ENCODE measurements at regions not wholly inside any gene's neighbourhood (a gene's known extent, or its start where the extent isn't known, plus 50 kb on each side); places are given as distances from the start of the nearest gene placed in this dataset.

DNA sequence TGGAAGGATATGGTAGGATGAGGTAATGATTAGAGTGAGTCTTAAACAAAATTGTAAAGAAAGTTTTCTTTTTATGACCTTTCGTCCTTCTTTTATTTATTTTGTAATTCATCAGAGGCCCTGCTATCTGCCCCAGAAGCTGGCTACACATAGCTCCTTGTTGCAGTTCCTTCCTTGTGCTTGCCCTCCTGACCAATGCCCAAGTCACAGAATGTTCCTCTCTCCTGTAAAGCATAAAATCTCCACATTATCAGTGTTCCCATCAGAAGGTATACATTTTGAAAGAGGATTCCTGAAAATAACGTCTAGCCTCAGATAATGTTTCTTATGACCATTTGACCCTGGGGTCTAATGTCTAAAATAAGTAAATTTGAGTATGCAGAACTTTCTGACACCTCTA lies 78.3 kb downstream of the RND3 start:
- WGBS, 2 experiments (ENCODE audit: low coverage in 1 of 2, low lambda C conversion rate in 2 of 2, missing lambda C conversion rate in 2 of 2) = 81 to 94% methylated on average over 2 of the region's 2 CpGs
- no peaks in the 10 kb centered on the region for H3K79me2 ChIP-seq (ENCODE audit: insufficient read depth)
- H3K27me3 ChIP-seq (replicated peaks; ENCODE audit: insufficient read depth) = no peaks in the 10 kb centered on the region
- no peaks in the 10 kb centered on the region for H3F3A ChIP-seq (ENCODE audit: insufficient read depth)
- H4K20me1 ChIP-seq (ENCODE audit: insufficient read depth) = no peaks in the 10 kb centered on the region
- H3K4me3 ChIP-seq = no peak overlapping the region
- no peak overlapping the region for H3K4me2 ChIP-seq (ENCODE audit: unreplicated experiment)
- H3K27ac ChIP-seq = no peak overlapping the region
- TF ChIP-seq EZH2 (IDR thresholded peaks at IDR 0.05; ENCODE audit: insufficient read depth, poor library complexity, severe bottlenecking) (no peak), EZH2phosphoT487 (IDR thresholded peaks at IDR 0.05; ENCODE audit: insufficient read depth, low read depth) (no peak)
- H3K9me3 ChIP-seq (ENCODE audit: low read depth) = no peaks in the 10 kb centered on the region
- DNase-seq = no peak
- H3K4me1 ChIP-seq (ENCODE audit: insufficient read depth) = peaks cover 13% of the 10 kb centered on the region
- no peaks in the 10 kb centered on the region for H3K9me2 ChIP-seq (ENCODE audit: insufficient read depth)
- in situ Hi-C loops (cut with MboI) = no loop called here
- H2AFZ ChIP-seq = no peak overlapping the region
- no peak overlapping the region for H3K9ac ChIP-seq
- no peaks in the 10 kb centered on the region for H3K36me3 ChIP-seq (ENCODE audit: low read depth)

GRCh38 chr2:150404147-150404546 lies 83.3 kb downstream of the RND3 start:
- in situ Hi-C loops (cut with MboI) = no loop called here
- H3K4me1 ChIP-seq (ENCODE audit: insufficient read depth) = peaks cover 7% of the 10 kb centered on the region; the same call in 1 of the 2 replicates
- no peaks in the 10 kb centered on the region for H4K20me1 ChIP-seq (ENCODE audit: insufficient read depth)
- H3K4me3 ChIP-seq = peak overlapping the region; percentile 63
- no peaks in the 10 kb centered on the region for H3K9me3 ChIP-seq (ENCODE audit: low read depth)
- H3K79me2 ChIP-seq (ENCODE audit: insufficient read depth) = no peaks in the 10 kb centered on the region
- TF ChIP-seq EZH2 (IDR thresholded peaks at IDR 0.05; ENCODE audit: insufficient read depth, poor library complexity, severe bottlenecking) (no peak), EZH2phosphoT487 (IDR thresholded peaks at IDR 0.05; ENCODE audit: insufficient read depth, low read depth) (no peak)
- peak overlapping the region; percentile 91 for H2AFZ ChIP-seq
- no peaks in the 10 kb centered on the region for H3K9me2 ChIP-seq (ENCODE audit: insufficient read depth)
- WGBS, 2 experiments (ENCODE audit: low coverage in 1 of 2, low lambda C conversion rate in 2 of 2, missing lambda C conversion rate in 2 of 2) = 67 to 73% methylated on average over 3 of the region's 3 CpGs
- DNase-seq = no peak
- H3K27ac ChIP-seq = no peak overlapping the region
- no peaks in the 10 kb centered on the region for H3K36me3 ChIP-seq (ENCODE audit: low read depth)
- H3K4me2 ChIP-seq (ENCODE audit: unreplicated experiment) = peak overlapping the region; percentile 90
- H3K9ac ChIP-seq = no peak overlapping the region
- no peaks in the 10 kb centered on the region for H3F3A ChIP-seq (ENCODE audit: insufficient read depth)
- no peaks in the 10 kb centered on the region for H3K27me3 ChIP-seq (replicated peaks; ENCODE audit: insufficient read depth)

DNA sequence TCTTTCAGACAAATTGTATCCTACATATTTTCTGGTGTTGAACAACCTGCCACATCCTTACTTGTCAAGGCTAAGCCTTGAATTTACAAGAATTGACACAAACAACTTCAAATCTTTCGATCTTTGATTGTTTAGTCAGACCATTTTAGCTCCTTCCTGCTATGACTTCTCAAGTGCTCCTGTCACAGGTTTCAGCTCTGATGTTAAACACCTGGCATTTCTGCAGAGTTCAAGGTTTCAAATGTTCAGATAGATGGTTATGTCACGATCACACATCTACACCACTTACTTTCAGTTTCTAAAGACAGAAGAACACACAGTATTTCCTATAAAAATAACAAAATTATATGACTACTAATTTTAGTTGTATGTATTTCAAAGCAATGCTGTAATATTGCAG lies 84.0 kb downstream of the RND3 start:
- H4K20me1 ChIP-seq (ENCODE audit: insufficient read depth) = no peaks in the 10 kb centered on the region
- 29 to 40% methylated on average over 2 of the region's 2 CpGs for WGBS, 2 experiments (ENCODE audit: low coverage in 1 of 2, low lambda C conversion rate in 2 of 2, missing lambda C conversion rate in 2 of 2)
- H3K36me3 ChIP-seq (ENCODE audit: low read depth) = no peaks in the 10 kb centered on the region
- in situ Hi-C loops (cut with MboI) = no loop called here
- H3F3A ChIP-seq (ENCODE audit: insufficient read depth) = no peaks in the 10 kb centered on the region
- H3K4me2 ChIP-seq (ENCODE audit: unreplicated experiment) = peak overlapping the region; percentile 90
- no peaks in the 10 kb centered on the region for H3K9me3 ChIP-seq (ENCODE audit: low read depth)
- no peaks in the 10 kb centered on the region; the same call in 1 of the 2 replicates for H3K9me2 ChIP-seq (ENCODE audit: insufficient read depth)
- peak overlapping the region; percentile 63 for H3K4me3 ChIP-seq
- no peaks in the 10 kb centered on the region for H3K79me2 ChIP-seq (ENCODE audit: insufficient read depth)
- H3K27ac ChIP-seq = no peak overlapping the region
- no peaks in the 10 kb centered on the region for H3K27me3 ChIP-seq (replicated peaks; ENCODE audit: insufficient read depth)
- DNase-seq = no peak
- TF ChIP-seq EZH2phosphoT487 (IDR thresholded peaks at IDR 0.05; ENCODE audit: insufficient read depth, low read depth) (no peak), EZH2 (IDR thresholded peaks at IDR 0.05; ENCODE audit: insufficient read depth, poor library complexity, severe bottlenecking) (no peak)
- H2AFZ ChIP-seq = peak overlapping the region; percentile 91
- peak overlapping the region; percentile 41 for H3K9ac ChIP-seq
- H3K4me1 ChIP-seq (ENCODE audit: insufficient read depth) = peaks cover 7% of the 10 kb centered on the region; the same call in 1 of the 2 replicates

- in situ Hi-C loops (cut with MboI) = no loop called here
- Histone ChIP-seq H3K9ac (no peak overlapping the region), H4K20me1 (ENCODE audit: insufficient read depth) (no peaks in the 10 kb centered on the region), H3F3A (ENCODE audit: insufficient read depth) (no peaks in the 10 kb centered on the region), H3K27me3 (replicated peaks; ENCODE audit: insufficient read depth) (no peaks in the 10 kb centered on the region), H3K79me2 (ENCODE audit: insufficient read depth) (no peaks in the 10 kb centered on the region), H3K27ac (no peak overlapping the region), H3K36me3 (ENCODE audit: low read depth) (no peaks in the 10 kb centered on the region), H3K9me3 (ENCODE audit: low read depth) (no peaks in the 10 kb centered on the region), H2AFZ (peak overlapping the region; percentile 91), H3K4me1 (ENCODE audit: insufficient read depth) (peaks cover 7% of the 10 kb centered on the region; the same call in 1 of the 2 replicates), H3K4me3 (no peak overlapping the region), H3K4me2 (ENCODE audit: unreplicated experiment) (peak overlapping the region; percentile 90), H3K9me2 (ENCODE audit: insufficient read depth) (no peaks in the 10 kb centered on the region; the same call in 1 of the 2 replicates)
- DNase-seq = no peak
- WGBS, 2 experiments (ENCODE audit: low coverage in 1 of 2, low lambda C conversion rate in 2 of 2, missing lambda C conversion rate in 2 of 2) = 58 to 69% methylated on average over 3 of the region's 3 CpGs
- TF ChIP-seq EZH2 (IDR thresholded peaks at IDR 0.05; ENCODE audit: insufficient read depth, poor library complexity, severe bottlenecking) (no peak), EZH2phosphoT487 (IDR thresholded peaks at IDR 0.05; ENCODE audit: insufficient read depth, low read depth) (no peak)
Measured at GRCh38 chr2:150402953-150403352, 84.5 kb downstream of the RND3 start.

DNA sequence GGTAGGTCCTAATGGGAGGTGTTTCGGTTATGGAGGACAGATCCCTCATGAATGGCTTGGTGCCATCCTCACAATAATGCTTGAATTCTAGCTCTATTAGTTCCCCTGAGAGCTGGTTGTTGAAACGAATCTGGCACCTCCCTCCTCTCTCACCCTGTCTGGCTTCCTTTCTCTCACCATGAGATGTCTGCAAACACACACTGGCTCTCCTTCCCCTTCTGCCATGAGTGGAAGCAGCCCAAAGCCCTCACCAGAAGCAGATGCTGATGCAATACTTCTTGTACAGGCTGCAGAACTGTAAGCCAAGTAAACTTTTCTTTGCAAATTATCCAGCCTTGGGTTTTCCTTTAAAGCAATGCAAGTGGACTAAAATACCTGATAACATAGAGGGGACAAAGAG lies 86.6 kb downstream of the RND3 start:
- TF ChIP-seq EZH2 (IDR thresholded peaks at IDR 0.05; ENCODE audit: insufficient read depth, poor library complexity, severe bottlenecking) (no peak), EZH2phosphoT487 (IDR thresholded peaks at IDR 0.05; ENCODE audit: insufficient read depth, low read depth) (no peak)
- in situ Hi-C loops (cut with MboI) = no loop called here
- H3K27me3 ChIP-seq (replicated peaks; ENCODE audit: insufficient read depth) = no peaks in the 10 kb centered on the region

More for the DNA sequence above, 86.6 kb downstream of the RND3 start:
- H3K4me3 ChIP-seq = no peak overlapping the region
- H3K36me3 ChIP-seq (ENCODE audit: low read depth) = no peaks in the 10 kb centered on the region
- DNase-seq = no peak
- no peaks in the 10 kb centered on the region for H3K9me3 ChIP-seq (ENCODE audit: low read depth)
- H4K20me1 ChIP-seq (ENCODE audit: insufficient read depth) = no peaks in the 10 kb centered on the region
- H3K9ac ChIP-seq = no peak overlapping the region
- H3K79me2 ChIP-seq (ENCODE audit: insufficient read depth) = no peaks in the 10 kb centered on the region
- 20% methylated on average over 2 of the region's 2 CpGs for WGBS, 2 experiments (ENCODE audit: low coverage in 1 of 2, low lambda C conversion rate in 2 of 2, missing lambda C conversion rate in 2 of 2)
- H3K27ac ChIP-seq = no peak overlapping the region
- peak overlapping the region; percentile 39; the same call in 1 of the 2 replicates for H2AFZ ChIP-seq
- H3K4me2 ChIP-seq (ENCODE audit: unreplicated experiment) = no peak overlapping the region
- no peaks in the 10 kb centered on the region for H3F3A ChIP-seq (ENCODE audit: insufficient read depth)
- no peaks in the 10 kb centered on the region; the same call in 1 of the 2 replicates for H3K9me2 ChIP-seq (ENCODE audit: insufficient read depth)
- peaks cover 7% of the 10 kb centered on the region; the same call in 1 of the 2 replicates for H3K4me1 ChIP-seq (ENCODE audit: insufficient read depth)
